Smooth muscle cell (in vitro differentiated cells): ENCODE measurements at regions not wholly inside any gene's neighbourhood (a gene's known extent, or its start where the extent isn't known, plus 50 kb on each side); places are given as distances from the start of the nearest gene placed in this dataset.
A peak's percentile ranks its signal among the peaks of the same experiment; 100 is the strongest.

Source experiments
- DNase-seq: peaks from one replicate; lab custom pipeline; 2025; ENCODE audit not compliant: unreplicated experiment; lab: John Stamatoyannopoulos, UW
- H2AFZ ChIP-seq: fragments of 200-600 bp; sonication (generic); 2 replicates; pipeline ENCODE4 v1.6.0; 2016; ENCODE audit warnings: antibody characterized with exemption, low read depth, mild to moderate bottlenecking
- H3F3A ChIP-seq: fragments of 200-600 bp; sonication (generic); 2 replicates; pipeline ENCODE4 v1.6.0; 2017; ENCODE audit warnings: antibody characterized with exemption, low read depth
- H3K27ac ChIP-seq: fragments of 200-600 bp; sonication (generic); 2 replicates; pipeline ENCODE4 v1.5.1; 2016; ENCODE audit warnings: low read depth, mild to moderate bottlenecking
- H3K27me3 ChIP-seq: fragments of 200-600 bp; sonication (generic); 2 replicates; pipeline ENCODE4 v1.6.1; 2016; ENCODE audit warnings: low read depth, mild to moderate bottlenecking
- H3K36me3 ChIP-seq: fragments of 200-600 bp; sonication (generic); 2 replicates; pipeline ENCODE4 v1.5.1; 2016; ENCODE audit warnings: low read depth
- H3K4me1 ChIP-seq: fragments of 200-600 bp; sonication (generic); 2 replicates; pipeline ENCODE4 v1.5.1; 2016; ENCODE audit warnings: low read depth
- H3K4me2 ChIP-seq: fragments of 200-600 bp; sonication (generic); 2 replicates; pipeline ENCODE4 v1.6.0; 2016; ENCODE audit warnings: mild to moderate bottlenecking
- H3K4me3 ChIP-seq: fragments of 200-600 bp; sonication (generic); 2 replicates; pipeline ENCODE4 v1.5.1; 2016; ENCODE audit warnings: mild to moderate bottlenecking
- H3K79me2 ChIP-seq: fragments of 200-600 bp; sonication (generic); 2 replicates; pipeline ENCODE4 v1.6.0; 2016; ENCODE audit warnings: low read depth, mild to moderate bottlenecking
- H3K9ac ChIP-seq: fragments of 200-600 bp; sonication (generic); 2 replicates; pipeline ENCODE4 v1.6.0; 2016; ENCODE audit warnings: low read depth
- H3K9me3 ChIP-seq: fragments of 200-600 bp; sonication (generic); replicated peaks from 2 replicates; pipeline ENCODE4 v1.5.1; 2016; ENCODE audit warnings: low read depth
- H4K20me1 ChIP-seq: fragments of 200-600 bp; sonication (generic); 2 replicates; pipeline ENCODE4 v1.6.0; 2016; ENCODE audit warnings: low read depth
- WGBS: methylation state at CpG from one replicate; pipeline ENCODE4 v1.1.7; 2016; ENCODE audit warnings: low lambda C conversion rate; 5-methylcytosine and 5-hydroxymethylcytosine counted together
- TF ChIP-seq, protein P1 (sequence below): fragments of 200-600 bp; sonication (generic); IDR thresholded peaks from 2 replicates; pipeline ENCODE4 v1.5.1; 2017; ENCODE audit warnings: borderline replicate concordance, mild to moderate bottlenecking, antibody characterized with exemption; ENCODE audit not compliant: insufficient read depth, poor library complexity, severe bottlenecking

DNA sequence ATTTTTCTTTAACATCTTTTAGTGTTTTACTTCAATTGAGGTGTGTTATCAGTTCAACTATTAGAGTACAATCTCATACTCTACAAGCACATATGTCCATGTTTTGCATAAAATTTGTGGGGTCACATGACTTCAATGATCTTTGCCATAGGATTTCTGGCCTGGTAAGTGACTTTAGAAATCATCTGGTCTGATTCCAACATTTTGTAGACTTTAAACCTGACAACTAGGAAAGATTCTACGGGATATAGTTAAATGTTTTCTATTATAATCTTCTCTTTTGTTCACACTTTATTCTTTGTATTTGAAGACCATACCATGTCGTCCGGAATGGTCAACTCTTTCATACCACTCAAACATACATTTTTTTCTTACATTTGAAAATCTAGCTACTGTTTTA is 62.0 kb upstream of the NEUROD1 start:
- 45% methylated on average over 3 of the region's 3 CpGs for WGBS
- no peaks in the 10 kb centered on the region for H3K9me3 ChIP-seq
- no peak overlapping the region for H3K9ac ChIP-seq
- H3K27me3 ChIP-seq: no peaks in the 10 kb centered on the region
- H3K4me3 ChIP-seq: no peak overlapping the region
- H3K27ac ChIP-seq: no peak overlapping the region
- no peaks in the 10 kb centered on the region for H3K4me1 ChIP-seq
- no peaks in the 10 kb centered on the region for H3F3A ChIP-seq
- peak overlapping the region; percentile 47 for H2AFZ ChIP-seq
- no peaks in the 10 kb centered on the region for H3K79me2 ChIP-seq
- no peaks in the 10 kb centered on the region for H4K20me1 ChIP-seq
- DNase-seq: no peak
- TF ChIP-seq, protein P1, sequence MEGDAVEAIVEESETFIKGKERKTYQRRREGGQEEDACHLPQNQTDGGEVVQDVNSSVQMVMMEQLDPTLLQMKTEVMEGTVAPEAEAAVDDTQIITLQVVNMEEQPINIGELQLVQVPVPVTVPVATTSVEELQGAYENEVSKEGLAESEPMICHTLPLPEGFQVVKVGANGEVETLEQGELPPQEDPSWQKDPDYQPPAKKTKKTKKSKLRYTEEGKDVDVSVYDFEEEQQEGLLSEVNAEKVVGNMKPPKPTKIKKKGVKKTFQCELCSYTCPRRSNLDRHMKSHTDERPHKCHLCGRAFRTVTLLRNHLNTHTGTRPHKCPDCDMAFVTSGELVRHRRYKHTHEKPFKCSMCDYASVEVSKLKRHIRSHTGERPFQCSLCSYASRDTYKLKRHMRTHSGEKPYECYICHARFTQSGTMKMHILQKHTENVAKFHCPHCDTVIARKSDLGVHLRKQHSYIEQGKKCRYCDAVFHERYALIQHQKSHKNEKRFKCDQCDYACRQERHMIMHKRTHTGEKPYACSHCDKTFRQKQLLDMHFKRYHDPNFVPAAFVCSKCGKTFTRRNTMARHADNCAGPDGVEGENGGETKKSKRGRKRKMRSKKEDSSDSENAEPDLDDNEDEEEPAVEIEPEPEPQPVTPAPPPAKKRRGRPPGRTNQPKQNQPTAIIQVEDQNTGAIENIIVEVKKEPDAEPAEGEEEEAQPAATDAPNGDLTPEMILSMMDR: no peak
- no peaks in the 10 kb centered on the region for H3K36me3 ChIP-seq
- H3K4me2 ChIP-seq: no peak overlapping the region

DNA sequence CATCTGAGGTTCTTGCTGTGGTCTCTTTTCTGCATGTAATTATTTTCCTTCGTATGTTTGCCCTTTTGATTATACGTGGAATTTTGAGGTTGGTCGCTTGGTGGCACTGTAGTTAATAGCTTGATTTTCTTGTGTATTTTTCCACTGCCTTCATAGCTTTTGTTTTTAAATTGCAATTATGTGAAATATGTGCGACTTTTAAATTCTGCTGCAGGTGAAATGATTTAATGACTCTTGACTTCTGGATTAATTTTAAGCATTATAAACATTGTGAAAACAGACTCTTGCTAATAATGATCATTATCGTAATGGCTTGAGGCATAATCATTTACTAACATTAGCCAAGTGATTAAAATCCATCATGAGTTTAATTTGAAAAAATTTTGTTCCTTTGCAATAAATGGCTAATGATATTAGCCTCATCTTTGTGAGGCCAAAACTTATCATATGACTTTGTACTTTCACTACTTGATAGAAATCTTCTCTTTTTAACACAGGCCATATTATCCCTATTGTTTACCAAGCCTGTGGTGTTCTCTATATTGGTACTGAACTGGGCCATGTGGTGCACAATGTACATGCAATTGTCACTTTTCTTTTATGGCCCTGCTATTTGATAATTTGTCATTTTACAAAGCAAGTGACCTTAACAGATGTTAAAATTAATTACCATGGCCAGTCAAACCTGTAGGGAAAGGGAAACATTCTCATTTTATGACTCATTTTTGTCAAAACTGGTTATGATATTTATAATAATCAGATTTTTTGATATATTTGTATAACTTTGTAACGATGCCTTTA is 62.8 kb upstream of the NEUROD1 start:
- Histone ChIP-seq H3K27ac (no peak overlapping the region), H3K9ac (no peak overlapping the region), H3K36me3 (no peaks in the 10 kb centered on the region), H2AFZ (peak overlapping the region; percentile 47), H3F3A (no peaks in the 10 kb centered on the region), H3K4me1 (no peaks in the 10 kb centered on the region), H3K4me2 (no peak overlapping the region), H3K9me3 (no peaks in the 10 kb centered on the region), H3K27me3 (no peaks in the 10 kb centered on the region), H3K4me3 (no peak overlapping the region), H4K20me1 (no peaks in the 10 kb centered on the region), H3K79me2 (no peaks in the 10 kb centered on the region)
- DNase-seq: no peak
- TF ChIP-seq, protein P1: peak; percentile 67
- 33% methylated on average over 6 of the region's 6 CpGs for WGBS

DNA sequence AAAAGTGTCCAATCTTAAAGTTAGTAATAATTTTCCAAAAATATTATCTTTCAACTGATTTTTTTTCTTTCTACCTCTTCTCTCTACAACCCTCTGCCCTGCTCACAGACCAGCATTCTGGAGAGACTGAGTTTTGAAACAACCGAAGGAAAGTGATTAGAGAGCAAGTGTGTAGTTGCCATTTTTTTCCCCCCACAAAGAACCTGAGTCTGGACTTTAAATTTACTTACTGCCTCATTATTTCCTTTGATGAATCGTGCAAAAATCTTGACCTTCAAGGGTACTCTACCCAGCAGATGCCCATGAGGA is 63.4 kb upstream of the NEUROD1 start:
- Histone ChIP-seq H3K79me2 (no peaks in the 10 kb centered on the region), H3K36me3 (no peaks in the 10 kb centered on the region), H3K27ac (no peak overlapping the region), H4K20me1 (no peaks in the 10 kb centered on the region), H3K9me3 (no peaks in the 10 kb centered on the region), H3K27me3 (no peaks in the 10 kb centered on the region), H3K4me3 (no peak overlapping the region), H2AFZ (no peak overlapping the region), H3K9ac (no peak overlapping the region), H3F3A (no peaks in the 10 kb centered on the region), H3K4me1 (no peaks in the 10 kb centered on the region), H3K4me2 (no peak overlapping the region)
- 71% methylated on average over 2 of the region's 2 CpGs for WGBS
- DNase-seq: no peak
- TF ChIP-seq, protein P1: no peak
